ENCODE measurements at regions not wholly inside any gene's neighbourhood (a gene's known extent, or its start where the extent isn't known, plus 50 kb on each side); places are given as distances from the start of the nearest gene placed in this dataset.

GRCh38 chr2:121004950-121005349, 269.3 kb downstream of the GLI2 start:
- no peak for TF ChIP-seq AFF4 (CRISPR knock-in tag; IDR thresholded peaks at IDR 0.05)
- no peak for TF ChIP-seq EP300 (IDR thresholded peaks at IDR 0.05; ENCODE audit: low read depth in 2 of 2, low read length in 2 of 2)
- TF ChIP-seq EP300 (CRISPR knock-in tag; IDR thresholded peaks at IDR 0.05; ENCODE audit: borderline replicate concordance): no peak
- no peak for TF ChIP-seq HCFC1 (IDR thresholded peaks at IDR 0.05; ENCODE audit: low read depth, low read length)
- no peak for TF ChIP-seq KLF9 (CRISPR knock-in tag; IDR thresholded peaks at IDR 0.05; ENCODE audit: low read depth)
- no peak for TF ChIP-seq CTCF (CRISPR knock-in tag; IDR thresholded peaks at IDR 0.05)
- TF ChIP-seq HOMEZ (CRISPR knock-in tag; IDR thresholded peaks at IDR 0.05; ENCODE audit: low read depth): no peak
- TF ChIP-seq ATF1 (CRISPR knock-in tag; IDR thresholded peaks at IDR 0.05): no peak
- TF ChIP-seq, protein P1, sequence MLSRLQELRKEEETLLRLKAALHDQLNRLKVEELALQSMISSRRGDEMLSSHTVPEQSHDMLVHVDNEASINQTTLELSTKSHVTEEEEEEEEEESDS (CRISPR knock-in tag; IDR thresholded peaks at IDR 0.05; ENCODE audit: borderline replicate concordance): no peak
- TF ChIP-seq ZNF674 (CRISPR knock-in tag; IDR thresholded peaks at IDR 0.05; ENCODE audit: low read depth): no peak
- TF ChIP-seq ZMYM4 (CRISPR knock-in tag; IDR thresholded peaks at IDR 0.05): no peak
- TF ChIP-seq CHCHD3 (CRISPR knock-in tag; IDR thresholded peaks at IDR 0.05): no peak
- TF ChIP-seq EZH2 (conservative IDR thresholded peaks at IDR 0.05; ENCODE audit: low read depth, low read length): no peak
- no peak for TF ChIP-seq ETV5 (CRISPR knock-in tag; IDR thresholded peaks at IDR 0.05; ENCODE audit: borderline replicate concordance)
- no peak for TF ChIP-seq MXD1 (CRISPR knock-in tag; IDR thresholded peaks at IDR 0.05)

All from HepG2 (cell line).